GM18907 (cell line): ENCODE measurements at regions not wholly inside any gene's neighbourhood (a gene's known extent, or its start where the extent isn't known, plus 50 kb on each side); places are given as distances from the start of the nearest gene placed in this dataset.

Source experiments
- ATAC-seq: cut with Tn5 transposase; IDR thresholded peaks from one replicate; pipeline ENCODE4 v1.9.1; 2021; ENCODE audit warnings: mild to moderate bottlenecking, moderate library complexity; ENCODE audit not compliant: unreplicated experiment

DNA sequence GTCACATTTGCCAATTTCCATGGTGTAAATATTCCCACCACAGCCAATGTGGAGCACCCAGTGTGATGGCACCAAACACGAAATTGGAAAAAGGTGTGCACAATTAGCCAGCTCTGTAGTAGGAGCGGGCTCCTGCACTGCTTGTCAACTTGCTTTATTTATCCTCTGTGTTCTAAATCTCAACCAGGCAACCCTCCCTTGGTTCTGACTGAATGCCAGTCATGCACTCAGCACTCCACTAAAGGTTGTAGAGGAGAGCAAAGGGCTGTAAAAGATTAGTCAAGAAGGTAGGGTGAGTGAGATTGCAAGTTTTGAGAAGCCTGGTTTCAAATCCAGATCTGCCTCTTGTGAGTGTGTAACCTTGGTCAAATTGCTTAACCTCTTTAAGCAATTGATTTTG lies 71.5 kb upstream of the EGR2 start:
- ATAC-seq, result no peak

- ATAC-seq, result no peak
These were observed 69.7 kb upstream of the EGR2 start for GRCh38 chr10:62885684-62886461.

DNA sequence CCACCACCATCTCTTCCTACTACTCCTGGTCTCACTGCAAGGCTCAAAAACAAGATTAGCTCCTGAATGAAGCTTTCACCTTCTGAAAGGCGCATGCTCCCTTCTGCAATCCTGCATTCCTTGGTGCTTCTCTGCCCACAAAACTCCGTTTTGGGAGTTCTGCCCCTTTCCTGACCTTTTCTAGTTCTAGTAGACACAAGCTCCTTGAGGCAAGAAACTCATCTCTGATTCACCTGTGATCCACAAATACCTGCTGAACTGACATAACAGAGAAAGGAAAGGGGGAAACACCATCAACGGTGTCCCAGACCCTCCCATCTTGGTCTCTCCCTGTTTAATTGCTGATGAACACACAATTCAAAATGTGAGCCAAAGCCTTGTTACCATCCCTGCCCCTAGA lies 64.0 kb upstream of the EGR2 start:
- no peak for ATAC-seq

DNA sequence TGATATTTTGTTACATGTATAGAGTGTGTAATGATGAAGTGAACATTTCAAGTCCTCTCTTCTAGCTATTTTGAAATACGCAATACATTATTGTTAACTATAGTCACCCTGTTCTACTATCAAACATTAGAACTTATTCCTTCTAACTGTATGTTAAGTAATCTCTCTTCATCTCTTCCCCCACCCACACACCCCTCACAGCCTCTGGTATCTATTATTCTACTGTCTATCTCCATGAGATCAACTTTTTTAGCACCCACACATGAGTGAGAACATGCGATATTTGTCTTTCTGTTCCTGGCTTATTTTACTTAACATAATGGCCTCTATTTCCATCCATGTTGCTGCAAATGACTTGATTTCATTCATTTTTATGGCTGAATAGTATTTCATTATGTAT lies 57.7 kb upstream of the EGR2 start:
- ATAC-seq, result no peak

DNA sequence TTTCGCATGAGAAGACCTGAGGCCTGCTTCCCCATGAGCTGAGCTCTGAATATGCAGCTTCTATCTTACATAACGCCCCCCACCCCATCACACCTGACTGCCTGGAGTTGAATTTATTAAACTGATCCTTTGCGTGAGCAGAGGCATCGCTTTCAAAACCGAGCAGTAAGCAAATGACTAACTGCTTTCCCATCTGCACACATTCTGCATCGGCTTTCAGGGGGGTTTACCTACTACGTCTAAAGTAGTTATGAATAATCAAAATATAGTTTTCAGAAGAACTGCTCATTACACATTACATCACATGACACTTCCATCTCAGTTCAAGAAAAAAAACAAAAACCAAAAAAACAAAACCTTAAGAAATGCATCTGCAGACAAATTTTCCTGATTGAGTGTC lies 54.7 kb upstream of the EGR2 start:
- peak; percentile 91 for ATAC-seq

- ATAC-seq, result no peak
These were observed 53.8 kb upstream of the EGR2 start for GRCh38 chr10:62869958-62870357.

GRCh38 chr10:62866941-62867340 lies 50.8 kb upstream of the EGR2 start:
- ATAC-seq, result no peak

GRCh38 chr10:62866451-62866850 lies 50.3 kb upstream of the EGR2 start:
- no peak for ATAC-seq
